Inflammatory macrophage (primary cell): ENCODE measurements at regions not wholly inside any gene's neighbourhood (a gene's known extent, or its start where the extent isn't known, plus 50 kb on each side); places are given as distances from the start of the nearest gene placed in this dataset.

Source experiments
- DNase-seq, 2 donors: peaks; one replicate each; pipeline ENCODE4 v3.0.0-alpha.2; 2020 to 2022

- DNase-seq, result no peak
Observed at GRCh38 chr6:25038999-25039398, 103.2 kb upstream of the RIPOR2 start.

GRCh38 chr6:25041485-25042035 is 105.8 kb upstream of the RIPOR2 start:
- no peak for DNase-seq

- no peak for DNase-seq
Observed at GRCh38 chr6:25042036-25042521, 106.3 kb upstream of the RIPOR2 start.

DNA sequence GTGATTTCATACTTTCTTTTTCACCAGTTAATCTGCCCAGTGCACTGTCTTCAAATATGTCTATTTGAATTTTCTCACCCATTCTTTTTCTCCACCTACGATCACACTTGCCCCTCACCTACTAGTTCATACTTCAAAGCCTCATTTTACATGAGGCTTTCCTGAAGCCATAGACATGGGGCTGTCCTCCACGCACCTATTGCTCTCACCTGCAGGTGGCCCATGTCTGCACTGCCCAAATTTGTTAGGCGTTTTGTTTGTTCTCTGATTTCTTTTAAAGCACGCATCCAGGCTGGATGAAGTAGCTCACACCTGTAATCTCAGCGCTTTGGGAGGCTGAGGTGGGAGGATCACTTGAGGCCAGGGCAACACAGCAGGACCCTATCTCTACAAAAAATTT is 106.8 kb upstream of the RIPOR2 start:
- no peak for DNase-seq

- DNase-seq, result peak in 1 of 2 donors; percentile 26
Observed at GRCh38 chr6:25042984-25043725, 107.4 kb upstream of the RIPOR2 start.

- DNase-seq, result peak in 1 of 2 donors; percentile 24
Observed at GRCh38 chr6:25043892-25044291, 108.1 kb upstream of the RIPOR2 start.

DNA sequence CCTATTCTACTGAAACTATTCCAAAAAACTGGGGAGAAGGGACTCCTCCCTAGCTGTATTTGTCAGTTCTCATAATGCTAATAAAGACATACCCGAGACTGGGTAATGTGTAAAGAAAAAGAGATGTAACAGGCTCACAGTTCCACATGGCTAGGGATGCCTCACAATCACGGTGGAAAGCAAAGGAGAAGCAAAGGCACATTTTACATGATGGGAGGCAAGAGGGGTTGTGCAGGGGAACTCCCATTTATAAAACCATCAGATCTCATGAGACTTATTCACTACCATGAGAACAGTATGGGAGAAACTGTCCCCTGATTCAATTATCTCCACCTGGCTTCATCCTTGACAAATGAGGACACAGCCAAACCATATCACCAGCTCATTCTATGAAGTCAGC is 111.2 kb upstream of the RIPOR2 start:
- no peak for DNase-seq

DNA sequence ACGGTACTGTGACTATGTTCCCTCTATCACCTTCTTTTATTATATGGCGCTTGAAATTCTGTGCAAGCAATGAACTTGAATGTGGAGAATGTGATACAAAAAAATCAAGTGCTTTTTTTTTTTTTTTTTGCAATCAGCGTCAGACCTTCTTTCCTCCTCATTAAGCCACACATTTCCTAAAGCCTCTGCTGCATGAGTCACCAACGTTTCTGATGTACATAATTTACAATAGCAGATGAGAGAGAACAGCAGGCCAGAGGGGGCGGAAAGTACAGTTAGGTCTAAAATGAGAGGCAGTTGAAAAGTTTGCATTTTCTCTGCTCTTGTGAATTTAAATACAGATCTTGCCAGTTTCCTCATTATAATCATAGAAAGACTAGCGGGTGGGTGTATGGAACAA is 114.6 kb upstream of the RIPOR2 start:
- DNase-seq, result peak; percentile 74 to 84

DNA sequence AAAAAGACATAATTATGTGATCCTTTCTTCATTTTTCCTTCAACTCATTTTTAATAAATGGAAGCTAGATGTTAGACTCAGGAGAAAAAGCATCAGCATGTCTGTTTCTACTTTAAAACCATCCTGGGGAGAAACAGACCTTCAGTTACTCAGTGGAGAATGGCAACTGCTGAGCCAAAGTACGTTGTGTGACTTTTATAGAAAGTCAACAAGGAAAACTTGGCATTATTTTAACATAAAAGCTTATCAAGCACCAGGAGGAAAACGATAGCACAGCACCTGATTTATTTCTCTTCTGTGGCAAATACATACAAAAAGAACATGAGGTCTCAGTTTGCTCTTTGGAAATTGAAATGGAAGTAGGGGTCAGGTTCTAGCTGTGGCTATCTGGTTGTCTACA is 115.3 kb upstream of the RIPOR2 start:
- no peak for DNase-seq

- DNase-seq, result no peak
Observed at GRCh38 chr6:25052181-25052580, 116.4 kb upstream of the RIPOR2 start.

GRCh38 chr6:25053875-25054371 is 118.2 kb upstream of the RIPOR2 start:
- peak; percentile 37 to 43 for DNase-seq

GRCh38 chr6:25054469-25054868 is 118.7 kb upstream of the RIPOR2 start:
- DNase-seq, result peak; percentile 40 to 42

DNA sequence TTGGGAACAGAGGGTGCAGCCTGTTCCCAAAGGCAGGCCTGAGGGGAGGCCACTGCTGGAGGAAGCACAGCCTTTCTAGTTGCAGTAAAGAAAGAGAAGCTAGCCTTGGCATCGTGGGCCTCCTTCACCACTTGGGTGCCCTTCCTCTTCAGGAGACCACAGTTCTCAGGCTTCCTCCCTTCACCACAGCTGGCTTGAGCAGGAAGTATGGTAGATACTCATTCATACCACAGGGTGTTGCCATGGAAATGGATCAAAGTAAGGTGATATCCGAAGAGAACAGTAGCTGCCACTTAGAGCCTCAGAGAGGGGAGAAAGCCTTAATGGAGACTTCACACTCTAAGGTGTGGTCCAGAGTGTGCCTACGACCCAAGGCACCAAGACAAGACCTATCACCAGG is 120.4 kb upstream of the RIPOR2 start:
- peak; percentile 69 to 73 for DNase-seq

- peak; percentile 71 to 74 for DNase-seq
Observed at GRCh38 chr6:25057111-25057905, 121.5 kb upstream of the RIPOR2 start.

GRCh38 chr6:25058441-25058840 is 122.7 kb upstream of the RIPOR2 start:
- peak; percentile 55 to 77 for DNase-seq

DNA sequence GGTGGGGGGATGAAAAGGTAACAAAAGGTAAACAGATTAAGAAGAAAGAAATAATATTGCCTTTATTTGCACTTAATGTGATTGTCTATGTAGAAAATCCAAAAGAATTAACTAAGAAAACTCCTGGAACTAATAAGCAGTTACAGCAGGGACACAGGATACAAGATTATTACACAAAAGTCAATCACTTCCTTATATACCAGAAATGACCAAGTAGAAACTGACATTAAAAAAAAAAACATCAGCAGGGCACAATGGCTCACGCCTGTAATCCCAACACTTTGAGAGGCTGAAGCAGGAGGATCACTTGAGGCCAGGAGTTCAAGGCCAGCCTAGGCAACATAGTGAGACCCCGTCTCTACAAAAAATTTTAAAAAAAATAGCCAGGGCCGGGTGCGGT is 123.2 kb upstream of the RIPOR2 start:
- DNase-seq, result peak in 1 of 2 donors; percentile 45

DNA sequence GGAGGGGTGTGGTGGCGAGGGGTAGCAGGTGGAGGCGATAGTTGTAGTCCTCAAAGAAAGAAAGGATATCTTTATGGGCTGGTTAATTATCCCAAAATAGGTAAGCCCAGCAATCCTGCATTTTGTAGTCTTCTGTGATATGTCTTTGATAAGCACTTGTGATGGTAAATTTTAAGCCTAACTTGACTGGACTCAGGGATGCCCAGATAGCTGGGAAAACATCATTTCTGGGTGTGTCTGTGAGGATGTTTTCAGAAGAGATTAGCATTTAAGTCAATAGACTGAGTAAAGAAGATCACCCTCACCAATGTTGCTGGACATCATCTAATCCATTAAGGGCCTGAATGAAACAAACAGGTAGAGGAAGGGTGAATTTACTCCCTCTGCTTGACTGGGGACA is 124.8 kb upstream of the RIPOR2 start:
- no peak for DNase-seq

DNA sequence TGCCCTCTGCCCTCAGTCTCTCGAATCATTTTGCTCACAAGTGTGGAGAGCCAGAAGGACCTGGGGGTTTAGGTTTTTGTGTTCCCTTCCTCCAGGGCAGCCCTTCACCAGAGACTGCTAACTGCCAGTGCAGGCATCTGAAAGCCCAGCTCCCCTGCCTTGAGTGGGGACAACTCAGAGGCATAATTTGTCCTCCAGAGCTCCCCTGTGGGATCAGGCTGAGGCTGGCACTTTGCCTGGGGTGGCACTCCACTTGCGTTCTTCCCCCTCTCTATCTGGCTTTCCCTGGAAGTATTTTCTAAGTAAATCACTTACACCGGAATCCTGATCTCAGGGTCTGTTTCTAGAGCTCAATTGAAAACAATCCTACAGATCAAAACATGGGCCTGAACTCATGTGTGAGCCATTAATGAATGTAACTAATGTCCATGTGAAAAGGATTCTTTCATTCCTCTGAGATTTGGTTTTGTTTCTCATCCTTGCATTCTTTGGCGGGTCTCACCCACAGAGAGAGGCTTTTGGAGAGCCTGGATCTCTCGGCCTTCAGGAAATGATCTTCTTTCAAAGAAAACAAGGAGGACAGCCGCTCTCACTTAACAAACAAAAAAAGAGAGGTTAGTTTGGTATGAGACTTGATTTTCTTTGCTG is 125.7 kb upstream of the RIPOR2 start:
- no peak for DNase-seq

GRCh38 chr6:25062070-25062811 is 126.5 kb upstream of the RIPOR2 start:
- DNase-seq, result no peak

GRCh38 chr6:25064006-25064405 is 128.2 kb upstream of the RIPOR2 start:
- no peak for DNase-seq

- DNase-seq, result peak in 1 of 2 donors; percentile 18
Observed at GRCh38 chr6:25065666-25066065, 129.9 kb upstream of the RIPOR2 start.

DNA sequence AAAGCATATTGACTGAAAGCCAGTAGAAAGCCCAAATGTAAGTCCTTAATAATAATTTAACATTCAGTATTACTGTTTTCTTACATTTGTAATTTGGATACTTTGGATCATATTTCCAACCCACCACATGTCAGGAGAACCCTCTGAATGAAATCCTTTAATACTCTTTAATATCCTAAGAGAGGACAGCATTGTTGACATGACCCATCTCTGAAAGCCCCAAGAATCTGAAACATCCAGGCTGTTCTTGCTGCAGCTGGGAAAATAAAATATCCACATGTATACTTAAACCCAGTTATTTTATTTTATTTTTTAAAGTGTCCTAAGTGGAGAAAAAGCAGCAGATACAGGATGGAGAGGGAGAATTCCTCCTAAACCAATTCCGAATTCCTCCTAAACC is 130.8 kb upstream of the RIPOR2 start:
- no peak for DNase-seq
